Sigmoid colon (tissue), 6 donors: ENCODE measurements at regions not wholly inside any gene's neighbourhood (a gene's known extent, or its start where the extent isn't known, plus 50 kb on each side); places are given as distances from the start of the nearest gene placed in this dataset.

Experiments
- DNase-seq: peaks from one replicate; pipeline ENCODE4 v3.0.0-alpha.2; 2019
- H3K27ac ChIP-seq, 4 donors: fragments of 200-600 bp; sonication (generic); one replicate each; pipeline ENCODE4 v1.5.1; 2016 to 2019; ENCODE audit warnings: mild to moderate bottlenecking in 1 of 4
- H3K27me3 ChIP-seq, 3 donors: fragments of 200-600 bp; sonication (generic); one replicate each; pipeline ENCODE4 v1.5.1; 2019; ENCODE audit warnings: mild to moderate bottlenecking in 1 of 3
- H3K36me3 ChIP-seq, 4 donors: fragments of 200-600 bp; sonication (generic); one replicate each; pipeline ENCODE4 v1.5.1; 2016 to 2019
- H3K4me1 ChIP-seq, 4 donors: fragments of 200-600 bp; sonication (generic); one replicate each; pipeline ENCODE4 v1.5.1; 2017 to 2019
- H3K4me3 ChIP-seq, 4 donors: fragments of 200-600 bp; sonication (generic); one replicate each; pipeline ENCODE4 v1.5.1; 2017 to 2019; ENCODE audit warnings: mild to moderate bottlenecking in 2 of 4, moderate library complexity in 1 of 4
- H3K9me3 ChIP-seq, 4 donors: fragments of 200-600 bp in 3 of 4; sonication (generic) in 3 of 4; one replicate each; pipeline versions ENCODE4 v1.5.1 to v1.6.1; 2013 to 2019
- EP300 ChIP-seq, 4 donors: sonication (generic); formaldehyde crosslinking; IDR thresholded peaks; one replicate each; pipeline ENCODE4 v1.6.1; 2017; ENCODE audit warnings: antibody characterized with exemption in 4 of 4
- POLR2A ChIP-seq, 2 donors: fragments of 450-650 bp; IDR thresholded peaks; one replicate each; pipeline ENCODE4 v1.6.1; 2016; ENCODE audit warnings: antibody characterized with exemption in 2 of 2, mild to moderate bottlenecking in 2 of 2, moderate library complexity in 2 of 2
- POLR2AphosphoS5 ChIP-seq, 4 donors: sonication (generic); formaldehyde crosslinking; IDR thresholded peaks; one replicate each; pipeline ENCODE4 v1.6.1; 2017; ENCODE audit warnings: antibody characterized with exemption in 4 of 4
- WGBS, 2 donors: extraction: QIAGEN DNeasy Blood & Tissue Kit; methylation state at CpG; one replicate each; pipeline ENCODE4 v1.1.7; 2013; 5-methylcytosine and 5-hydroxymethylcytosine counted together
- intact Hi-C: fragments of 100-400 bp; cut with DNase I; formaldehyde crosslinking; loops from one replicate; pipeline ENCODE4 v1.15.1; 2023
- TF ChIP-seq, protein P1 (sequence below), 4 experiments: fragments of 450-650 bp in 3 of 4; fragments of 200-600 bp in 1 of 4; IDR thresholded peaks; one replicate each; pipeline ENCODE4 v1.5.1; 2016 to 2019; ENCODE audit warnings: antibody characterized with exemption in 4 of 4, mild to moderate bottlenecking in 3 of 4, moderate library complexity in 2 of 4
- donor health status: healthy with polysubstance abuse.
- donor health status: healthy.

DNA sequence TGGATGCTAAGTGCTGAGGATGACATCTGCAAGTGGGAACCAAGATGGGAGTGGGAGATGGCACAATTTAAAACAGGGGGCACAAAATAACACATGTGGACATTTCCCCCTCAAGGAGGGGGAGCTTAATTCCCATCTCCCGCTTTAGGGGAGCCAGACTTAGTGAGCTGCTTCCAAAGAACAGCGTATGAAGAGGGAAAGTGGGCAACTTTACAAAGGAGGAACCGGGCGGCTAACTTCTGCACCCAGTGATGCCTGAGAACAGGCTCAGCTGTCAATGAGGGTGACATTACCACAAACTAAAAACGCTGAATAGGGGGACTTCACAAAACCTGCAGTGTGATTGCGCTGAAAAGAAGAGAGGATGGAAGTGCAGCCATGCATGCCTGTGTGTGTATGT is 95.5 kb upstream of the NXT1 start:
- 84 to 89% methylated on average over 6 of the region's 6 CpGs for WGBS, 2 donors
- intact Hi-C loops, result no loop called here
- Histone ChIP-seq H3K27me3 (no peaks in the 10 kb centered on the region), H3K4me3 (no peak overlapping the region), H3K27ac (no peak overlapping the region), H3K9me3 (no peaks in the 10 kb centered on the region), H3K4me1 (no peaks in the 10 kb centered on the region), H3K36me3 (no peaks in the 10 kb centered on the region)
- DNase-seq, result no peak
- TF ChIP-seq POLR2A (IDR thresholded peaks at IDR 0.05) (no peak), POLR2AphosphoS5 (IDR thresholded peaks at IDR 0.05) (no peak)

DNA sequence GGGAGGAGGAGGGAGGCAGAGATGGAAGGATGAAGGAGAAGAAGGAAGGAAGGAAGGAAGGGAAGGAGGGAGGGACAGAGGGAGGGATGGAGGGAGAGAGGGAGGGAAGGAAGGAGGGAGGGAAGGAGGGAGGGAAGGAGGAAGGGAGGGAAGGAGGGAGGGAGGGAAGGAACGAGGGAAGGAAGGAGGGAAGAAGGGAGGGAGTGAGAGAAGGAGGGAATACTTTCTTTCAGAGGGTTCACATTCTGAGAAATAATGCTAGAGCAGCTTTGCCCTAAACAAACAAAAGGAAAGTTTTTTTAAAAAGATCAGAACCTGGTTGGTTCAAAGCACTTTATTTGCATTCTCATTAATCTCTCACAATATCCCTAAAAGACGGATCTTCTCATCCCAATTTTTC is 96.1 kb upstream of the NXT1 start:
- Histone ChIP-seq H3K27ac (no peak overlapping the region), H3K9me3 (no peaks in the 10 kb centered on the region), H3K4me1 (no peaks in the 10 kb centered on the region), H3K27me3 (no peaks in the 10 kb centered on the region), H3K36me3 (no peaks in the 10 kb centered on the region), H3K4me3 (no peak overlapping the region)
- intact Hi-C loops, result no loop called here
- TF ChIP-seq POLR2AphosphoS5 (IDR thresholded peaks at IDR 0.05) (no peak), POLR2A (IDR thresholded peaks at IDR 0.05) (no peak), EP300 (IDR thresholded peaks at IDR 0.05) (no peak)
- TF ChIP-seq, protein P1, sequence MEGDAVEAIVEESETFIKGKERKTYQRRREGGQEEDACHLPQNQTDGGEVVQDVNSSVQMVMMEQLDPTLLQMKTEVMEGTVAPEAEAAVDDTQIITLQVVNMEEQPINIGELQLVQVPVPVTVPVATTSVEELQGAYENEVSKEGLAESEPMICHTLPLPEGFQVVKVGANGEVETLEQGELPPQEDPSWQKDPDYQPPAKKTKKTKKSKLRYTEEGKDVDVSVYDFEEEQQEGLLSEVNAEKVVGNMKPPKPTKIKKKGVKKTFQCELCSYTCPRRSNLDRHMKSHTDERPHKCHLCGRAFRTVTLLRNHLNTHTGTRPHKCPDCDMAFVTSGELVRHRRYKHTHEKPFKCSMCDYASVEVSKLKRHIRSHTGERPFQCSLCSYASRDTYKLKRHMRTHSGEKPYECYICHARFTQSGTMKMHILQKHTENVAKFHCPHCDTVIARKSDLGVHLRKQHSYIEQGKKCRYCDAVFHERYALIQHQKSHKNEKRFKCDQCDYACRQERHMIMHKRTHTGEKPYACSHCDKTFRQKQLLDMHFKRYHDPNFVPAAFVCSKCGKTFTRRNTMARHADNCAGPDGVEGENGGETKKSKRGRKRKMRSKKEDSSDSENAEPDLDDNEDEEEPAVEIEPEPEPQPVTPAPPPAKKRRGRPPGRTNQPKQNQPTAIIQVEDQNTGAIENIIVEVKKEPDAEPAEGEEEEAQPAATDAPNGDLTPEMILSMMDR (IDR thresholded peaks at IDR 0.05), result no peak
- no peak for DNase-seq
- 25 to 56% methylated on average over 2 of the region's 2 CpGs for WGBS, 2 donors

DNA sequence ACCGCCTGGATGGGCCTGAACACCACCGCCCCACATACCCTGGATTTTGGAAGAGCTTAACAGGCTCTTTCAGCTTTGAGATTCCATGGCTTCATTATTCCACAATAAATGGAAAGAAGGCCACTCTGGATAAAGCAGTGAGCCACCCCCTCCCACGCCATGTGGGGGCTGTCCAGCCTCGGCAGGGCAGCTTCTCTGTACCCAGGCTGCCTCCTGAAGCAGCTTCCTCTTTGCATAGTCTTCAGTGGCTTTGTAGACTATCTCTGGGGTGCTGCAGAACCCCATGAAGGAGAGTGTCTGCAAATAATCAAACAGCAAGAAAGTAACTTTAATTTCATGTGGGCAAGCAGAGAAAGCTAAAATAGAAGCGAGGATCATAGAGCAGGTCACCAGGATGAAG is 96.6 kb upstream of the NXT1 start:
- no peaks in the 10 kb centered on the region for H3K9me3 ChIP-seq
- H3K36me3 ChIP-seq, result no peaks in the 10 kb centered on the region
- DNase-seq, result no peak
- no peaks in the 10 kb centered on the region for H3K27me3 ChIP-seq
- H3K27ac ChIP-seq, result no peak overlapping the region
- intact Hi-C loops, result no loop called here
- 68 to 80% methylated on average over 5 of the region's 5 CpGs for WGBS, 2 donors
- TF ChIP-seq EP300 (IDR thresholded peaks at IDR 0.05) (no peak), POLR2A (IDR thresholded peaks at IDR 0.05) (no peak)
- TF ChIP-seq, protein P1 (IDR thresholded peaks at IDR 0.05), result no peak
- H3K4me1 ChIP-seq, result no peaks in the 10 kb centered on the region
- H3K4me3 ChIP-seq, result no peak overlapping the region

DNA sequence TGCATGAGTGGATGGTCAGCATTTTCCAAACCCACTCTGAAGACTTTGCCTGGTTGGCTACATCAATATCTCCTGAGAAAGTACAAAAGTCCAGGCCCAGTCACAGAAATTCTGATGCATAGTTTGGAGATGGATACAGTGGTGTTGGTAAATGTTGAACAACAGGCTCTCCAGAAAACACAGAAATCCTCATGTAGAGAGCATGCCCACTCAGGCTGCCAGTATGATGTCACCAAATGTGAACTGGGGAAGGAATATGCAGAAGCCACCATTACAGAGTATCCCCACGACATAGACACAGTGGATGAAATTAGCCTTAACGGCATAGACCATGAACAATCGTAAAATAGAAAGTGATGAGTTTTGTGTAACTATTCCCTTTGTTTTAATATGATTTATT is 97.1 kb upstream of the NXT1 start:
- H3K4me1 ChIP-seq, result no peaks in the 10 kb centered on the region
- H3K27ac ChIP-seq, result no peak overlapping the region
- WGBS, 2 donors, result 81 to 91% methylated on average over 3 of the region's 3 CpGs
- intact Hi-C loops, result no loop called here
- no peak overlapping the region for H3K4me3 ChIP-seq
- H3K36me3 ChIP-seq, result no peaks in the 10 kb centered on the region
- TF ChIP-seq EP300 (IDR thresholded peaks at IDR 0.05) (no peak), POLR2AphosphoS5 (IDR thresholded peaks at IDR 0.05) (no peak), POLR2A (IDR thresholded peaks at IDR 0.05) (no peak)
- TF ChIP-seq, protein P1 (IDR thresholded peaks at IDR 0.05), result no peak
- DNase-seq, result no peak
- no peaks in the 10 kb centered on the region for H3K9me3 ChIP-seq
- H3K27me3 ChIP-seq, result no peaks in the 10 kb centered on the region

DNA sequence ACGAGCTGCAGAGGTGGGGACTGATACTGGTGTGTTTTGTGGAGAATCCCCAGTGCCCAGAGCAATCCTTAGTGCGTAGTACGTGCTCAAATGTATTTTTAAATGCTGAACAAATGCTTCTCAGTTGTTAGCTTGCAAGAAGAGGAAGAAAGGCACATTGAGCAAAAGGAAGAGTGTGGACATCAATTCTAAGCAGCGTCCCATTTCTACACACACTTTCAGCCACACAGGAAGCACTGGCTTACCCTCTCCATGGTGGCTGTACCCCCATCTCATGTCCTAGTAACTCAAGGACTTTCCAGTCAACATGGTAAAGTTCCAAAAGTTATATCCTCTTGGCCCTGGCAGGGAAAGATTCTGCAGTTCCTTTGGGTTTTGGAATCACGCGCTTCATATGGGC is 98.8 kb upstream of the NXT1 start:
- Histone ChIP-seq H3K27ac (no peak overlapping the region), H3K9me3 (no peaks in the 10 kb centered on the region), H3K27me3 (no peaks in the 10 kb centered on the region), H3K36me3 (no peaks in the 10 kb centered on the region), H3K4me1 (no peaks in the 10 kb centered on the region), H3K4me3 (no peak overlapping the region)
- no peak for TF ChIP-seq POLR2A (IDR thresholded peaks at IDR 0.05)
- no peak for TF ChIP-seq EP300 (IDR thresholded peaks at IDR 0.05)
- TF ChIP-seq, protein P1 (IDR thresholded peaks at IDR 0.05), result no peak
- TF ChIP-seq POLR2AphosphoS5 (IDR thresholded peaks at IDR 0.05), result no peak
- no peak for DNase-seq
- intact Hi-C loops, result no loop called here
- 85 to 86% methylated on average over 6 of the region's 6 CpGs for WGBS, 2 donors
